SU-DHL-6 (cell line): ENCODE measurements at regions not wholly inside any gene's neighbourhood (a gene's known extent, or its start where the extent isn't known, plus 50 kb on each side); places are given as distances from the start of the nearest gene placed in this dataset.

Experiments used
- H2AFZ ChIP-seq: fragments of 200-600 bp; sonication (generic); 2 replicates; pipeline ENCODE4 v1.6.1; 2014; ENCODE audit warnings: low read depth, mild to moderate bottlenecking, moderate library complexity, mixed read lengths, antibody characterized with exemption, low read length; ENCODE audit not compliant: severe bottlenecking
- H3F3A ChIP-seq: fragments of 200-600 bp; shearing (Covaris generic); 2 replicates; pipeline ENCODE4 v1.6.0; 2016; ENCODE audit warnings: antibody characterized with exemption, mild to moderate bottlenecking; ENCODE audit not compliant: insufficient read depth
- H3K27ac ChIP-seq: fragments of 200-600 bp; sonication (generic); 2 replicates; pipeline ENCODE4 v1.5.1; 2016; ENCODE audit warnings: low read depth, mild to moderate bottlenecking, low read length, moderate library complexity, mixed read lengths
- H3K27me3 ChIP-seq: fragments of 200-600 bp; sonication (generic), shearing (Covaris generic); 2 replicates; pipeline ENCODE4 v1.6.0; 2014; ENCODE audit warnings: mild to moderate bottlenecking, low read length
- H3K36me3 ChIP-seq: fragments of 200-600 bp; sonication (generic); 2 replicates; pipeline ENCODE4 v1.6.1; 2014; ENCODE audit warnings: mild to moderate bottlenecking, low read length, mixed read lengths
- H3K4me2 ChIP-seq: fragments of 300-600, 200-600 bp; shearing (Covaris generic), sonication (generic); 2 replicates; pipeline ENCODE4 v1.6.0; 2014; ENCODE audit warnings: low read length, low read depth, mild to moderate bottlenecking; ENCODE audit not compliant: poor library complexity, severe bottlenecking
- H3K4me3 ChIP-seq: fragments of 200-600 bp; sonication (generic); 2 replicates; pipeline ENCODE4 v1.5.1; 2014; ENCODE audit warnings: antibody characterized with exemption, low read length, mild to moderate bottlenecking, mixed read lengths; ENCODE audit not compliant: insufficient read depth, poor library complexity, severe bottlenecking
- H3K79me2 ChIP-seq: fragments of 200-600 bp; sonication (generic); 2 replicates; pipeline ENCODE4 v1.6.1; 2014; ENCODE audit warnings: mild to moderate bottlenecking, low read length, moderate library complexity; ENCODE audit not compliant: insufficient read depth
- H3K9ac ChIP-seq: fragments of 200-600 bp; sonication (generic); 2 replicates; pipeline ENCODE4 v1.7.0; 2014; ENCODE audit warnings: mild to moderate bottlenecking, low read length
- H3K9me2 ChIP-seq: fragments of 200-600 bp; sonication (generic); replicated peaks from 2 replicates; pipeline ENCODE4 v1.6.1; 2014; ENCODE audit warnings: low read length; ENCODE audit not compliant: insufficient read depth
- H3K9me3 ChIP-seq: fragments of 200-600 bp; sonication (generic); 2 replicates; pipeline ENCODE4 v1.6.1; 2014; ENCODE audit warnings: low read length, mixed read lengths; ENCODE audit not compliant: insufficient read depth
- H4K20me1 ChIP-seq: fragments of 200-600 bp; sonication (generic); 2 replicates; pipeline ENCODE4 v1.6.1; 2014; ENCODE audit warnings: low read depth, mild to moderate bottlenecking, antibody characterized with exemption, low read length, moderate library complexity, mixed read lengths
- EZH2phosphoT487 ChIP-seq: fragments of 200-600 bp; sonication (generic), shearing (Covaris generic); conservative IDR thresholded peaks from 2 replicates; pipeline ENCODE4 v1.6.1; 2018; ENCODE audit warnings: mild to moderate bottlenecking, antibody characterized with exemption, low read length, moderate library complexity, mixed read lengths
- TF ChIP-seq, protein P1 (sequence below): fragments of 200-600 bp; sonication (generic); IDR thresholded peaks from one replicate; pipeline ENCODE4 v1.5.1; 2017; ENCODE audit warnings: antibody characterized with exemption, mild to moderate bottlenecking, low read length, moderate library complexity; ENCODE audit not compliant: insufficient read depth, poor library complexity, severe bottlenecking

DNA sequence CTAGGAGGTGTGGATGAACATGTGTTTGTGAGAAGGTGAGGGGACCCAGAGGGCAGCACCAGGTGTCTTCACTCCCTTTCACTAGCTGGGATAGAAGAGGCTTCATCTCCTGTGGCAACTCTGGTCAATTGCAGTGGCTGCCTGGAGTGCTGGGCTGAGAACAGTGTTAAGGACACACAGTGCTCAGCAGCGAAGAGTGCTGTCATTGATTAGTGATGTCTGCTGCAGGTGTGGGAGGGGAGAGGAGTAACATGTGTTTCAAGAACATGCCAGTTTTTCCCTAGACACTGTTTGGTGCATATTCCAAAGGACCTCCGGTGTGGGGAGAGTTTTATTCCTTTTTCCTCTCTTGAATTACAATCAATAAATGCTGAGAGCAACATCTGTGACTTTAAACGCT lies 95.9 kb upstream of the CXCR4 start:
- H3K27ac ChIP-seq, result no peak overlapping the region
- no peaks in the 10 kb centered on the region for H3K79me2 ChIP-seq
- H3K27me3 ChIP-seq, result no peaks in the 10 kb centered on the region
- H2AFZ ChIP-seq, result no peak overlapping the region
- H3K4me3 ChIP-seq, result no peak overlapping the region
- peaks cover 8% of the 10 kb centered on the region; the same call in 1 of the 2 replicates for H3K36me3 ChIP-seq
- H3K9me2 ChIP-seq, result no peaks in the 10 kb centered on the region
- TF ChIP-seq, protein P1, sequence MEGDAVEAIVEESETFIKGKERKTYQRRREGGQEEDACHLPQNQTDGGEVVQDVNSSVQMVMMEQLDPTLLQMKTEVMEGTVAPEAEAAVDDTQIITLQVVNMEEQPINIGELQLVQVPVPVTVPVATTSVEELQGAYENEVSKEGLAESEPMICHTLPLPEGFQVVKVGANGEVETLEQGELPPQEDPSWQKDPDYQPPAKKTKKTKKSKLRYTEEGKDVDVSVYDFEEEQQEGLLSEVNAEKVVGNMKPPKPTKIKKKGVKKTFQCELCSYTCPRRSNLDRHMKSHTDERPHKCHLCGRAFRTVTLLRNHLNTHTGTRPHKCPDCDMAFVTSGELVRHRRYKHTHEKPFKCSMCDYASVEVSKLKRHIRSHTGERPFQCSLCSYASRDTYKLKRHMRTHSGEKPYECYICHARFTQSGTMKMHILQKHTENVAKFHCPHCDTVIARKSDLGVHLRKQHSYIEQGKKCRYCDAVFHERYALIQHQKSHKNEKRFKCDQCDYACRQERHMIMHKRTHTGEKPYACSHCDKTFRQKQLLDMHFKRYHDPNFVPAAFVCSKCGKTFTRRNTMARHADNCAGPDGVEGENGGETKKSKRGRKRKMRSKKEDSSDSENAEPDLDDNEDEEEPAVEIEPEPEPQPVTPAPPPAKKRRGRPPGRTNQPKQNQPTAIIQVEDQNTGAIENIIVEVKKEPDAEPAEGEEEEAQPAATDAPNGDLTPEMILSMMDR, result no peak
- TF ChIP-seq EZH2phosphoT487, result no peak
- peaks cover 11% of the 10 kb centered on the region; the same call in 1 of the 2 replicates for H3K9me3 ChIP-seq
- H3K4me2 ChIP-seq, result no peak overlapping the region
- H3K9ac ChIP-seq, result no peak overlapping the region
- H4K20me1 ChIP-seq, result no peaks in the 10 kb centered on the region
- no peaks in the 10 kb centered on the region for H3F3A ChIP-seq

DNA sequence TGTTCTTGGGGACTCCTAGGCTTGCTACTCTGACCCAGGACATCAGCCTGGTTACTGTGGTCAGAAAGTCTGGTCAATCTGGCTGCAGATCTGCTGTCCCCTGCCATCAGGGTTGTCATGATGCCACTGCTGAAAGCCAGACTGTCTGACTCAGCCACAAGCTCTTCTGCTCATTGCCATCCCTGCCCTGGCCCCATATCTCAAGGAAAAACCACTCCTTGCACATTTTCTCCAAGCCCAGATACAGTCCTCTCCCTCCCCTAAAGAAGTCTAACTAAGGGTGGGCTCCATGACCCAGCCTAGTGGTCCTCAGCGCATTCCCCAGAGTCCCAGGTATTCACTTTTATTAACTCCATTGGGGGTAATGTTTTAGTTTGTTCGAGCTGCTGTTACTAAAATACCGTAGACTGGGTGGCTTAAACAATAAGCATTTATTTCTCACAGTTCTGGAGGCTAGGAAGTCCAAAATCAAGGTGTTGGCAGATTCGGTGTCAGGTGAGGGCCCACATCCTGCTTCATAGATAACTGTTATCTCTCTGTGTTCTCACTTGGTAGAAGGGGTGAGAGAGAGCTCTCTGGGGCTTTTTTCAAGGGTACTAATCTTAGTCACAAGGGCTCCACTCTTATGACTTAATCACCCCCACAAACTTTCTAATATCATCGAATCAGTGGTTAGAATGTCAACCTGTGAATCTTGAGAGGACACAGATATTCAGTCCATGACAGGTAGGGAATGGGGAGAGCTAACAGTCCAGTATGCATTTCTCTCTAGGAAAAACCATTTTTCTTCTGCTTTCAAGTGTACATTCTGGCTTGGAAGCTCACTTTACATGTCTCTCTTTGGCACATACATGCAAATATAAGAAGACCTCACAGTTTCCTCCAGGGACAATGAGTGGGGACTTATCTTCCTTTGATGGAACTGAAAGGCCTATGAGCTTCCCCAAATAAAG lies 94.8 kb upstream of the CXCR4 start:
- H3K36me3 ChIP-seq, result peaks cover 8% of the 10 kb centered on the region; the same call in 1 of the 2 replicates
- H2AFZ ChIP-seq, result no peak overlapping the region
- no peak overlapping the region for H3K4me3 ChIP-seq
- H3F3A ChIP-seq, result peaks cover 5% of the 10 kb centered on the region; the same call in 1 of the 2 replicates
- H3K79me2 ChIP-seq, result no peaks in the 10 kb centered on the region
- peaks cover 11% of the 10 kb centered on the region; the same call in 1 of the 2 replicates for H3K9me3 ChIP-seq
- no peak overlapping the region for H3K9ac ChIP-seq
- no peak overlapping the region for H3K4me2 ChIP-seq
- no peaks in the 10 kb centered on the region for H3K9me2 ChIP-seq
- no peaks in the 10 kb centered on the region for H4K20me1 ChIP-seq
- TF ChIP-seq, protein P1, result no peak
- H3K27me3 ChIP-seq, result no peaks in the 10 kb centered on the region
- H3K27ac ChIP-seq, result no peak overlapping the region

DNA sequence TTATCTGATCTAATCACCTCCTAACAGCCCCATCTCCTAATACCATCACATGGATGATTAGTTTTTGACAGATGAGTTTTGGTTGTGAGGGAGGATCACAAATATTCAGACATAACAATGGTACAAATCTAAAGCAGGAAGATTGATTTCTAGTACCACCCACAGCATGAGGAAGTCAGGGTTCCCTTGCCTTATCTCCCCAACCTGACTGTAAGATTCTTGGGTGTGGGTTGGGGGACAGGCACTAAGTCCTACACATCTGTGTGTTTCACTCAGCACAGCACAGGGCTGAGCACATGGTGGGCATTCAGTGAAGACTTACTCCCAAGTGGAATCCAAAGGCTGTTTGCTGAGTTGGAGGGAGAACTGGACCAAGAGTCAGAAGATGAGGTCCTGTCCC lies 93.8 kb upstream of the CXCR4 start:
- Histone ChIP-seq H3K9ac (no peak overlapping the region), H3K9me3 (peaks cover 11% of the 10 kb centered on the region; the same call in 1 of the 2 replicates), H3K4me3 (no peak overlapping the region), H3K4me2 (no peak overlapping the region), H3K27ac (no peak overlapping the region), H4K20me1 (no peaks in the 10 kb centered on the region), H3K79me2 (no peaks in the 10 kb centered on the region), H3F3A (peaks cover 15% of the 10 kb centered on the region), H2AFZ (no peak overlapping the region), H3K27me3 (no peaks in the 10 kb centered on the region), H3K9me2 (no peaks in the 10 kb centered on the region), H3K36me3 (peaks cover 8% of the 10 kb centered on the region; the same call in 1 of the 2 replicates)
- TF ChIP-seq, protein P1, result no peak
- TF ChIP-seq EZH2phosphoT487, result no peak
